ACHN (cell line): ENCODE measurements at regions not wholly inside any gene's neighbourhood (a gene's known extent, or its start where the extent isn't known, plus 50 kb on each side); places are given as distances from the start of the nearest gene placed in this dataset.

Experiments used
- DNase-seq: peaks from one replicate; pipeline ENCODE4 v3.0.0-alpha.2; 2015
- in situ Hi-C: cut with HindIII; loops from 2 replicates; pipeline ENCODE4 v1.10.0; 2017; ENCODE audit warnings: low sequenced_read_pairs, low pct_ligation_motif_present, low pct_unique_long_range_greater_than_20kb

DNA sequence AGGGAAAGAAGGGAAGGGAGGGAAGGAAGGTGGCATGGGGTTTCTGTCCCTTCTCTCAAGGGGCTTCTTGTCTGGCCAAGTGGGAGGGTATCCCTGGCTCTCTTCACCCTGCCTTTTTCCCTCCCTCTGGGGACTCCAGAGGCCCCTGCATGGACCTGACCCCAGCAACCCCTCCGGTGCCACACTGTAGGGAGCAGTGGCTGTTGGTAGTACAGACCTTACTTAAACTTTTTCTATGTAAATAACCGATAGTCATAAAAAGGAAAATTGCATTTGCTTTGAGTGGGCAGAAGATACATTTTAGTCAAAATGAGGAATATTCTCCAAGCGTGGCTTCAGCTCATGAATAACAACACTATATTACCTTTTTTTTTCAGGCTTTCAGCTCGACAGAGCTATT lies 1384.0 kb downstream of the BRD1 start:
- no peak for DNase-seq
- in situ Hi-C loops: no loop called here

DNA sequence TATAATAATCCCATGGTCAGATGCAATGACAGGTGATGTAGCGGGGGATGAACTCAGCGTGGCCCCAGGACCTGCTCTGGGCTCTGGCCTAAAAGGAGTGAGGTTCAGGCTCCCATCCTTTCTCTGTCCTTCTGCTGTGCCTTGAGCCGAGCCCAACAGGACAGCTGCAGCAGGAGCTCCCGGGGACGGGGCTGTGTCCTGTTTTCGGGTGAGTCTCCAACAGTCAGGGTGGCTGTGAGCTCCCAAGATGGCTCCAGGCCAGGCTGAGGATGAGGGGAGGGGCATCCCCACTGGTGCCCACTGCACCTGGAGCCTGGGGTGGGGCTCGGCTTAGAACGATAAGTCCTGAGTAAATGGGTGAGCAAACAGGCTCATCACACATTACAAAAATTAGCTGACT lies 1385.0 kb downstream of the BRD1 start:
- in situ Hi-C loops: no loop called here

DNA sequence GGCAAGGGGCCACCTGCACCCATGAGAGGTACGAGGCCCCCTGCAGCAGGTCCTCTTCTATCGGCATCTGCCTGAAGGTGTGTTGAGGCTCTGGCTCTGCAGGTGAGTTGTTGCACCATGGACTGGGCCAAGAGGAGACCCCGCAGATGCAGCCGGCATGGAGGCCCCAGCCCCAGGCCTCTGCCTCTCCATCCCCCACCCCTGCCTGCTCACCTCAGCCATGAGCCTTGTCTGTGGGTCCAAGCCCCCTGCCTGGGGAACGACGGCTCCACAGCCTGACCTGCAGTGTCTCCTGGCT lies 1386.2 kb downstream of the BRD1 start:
- DNase-seq: no peak
- in situ Hi-C loops: no loop called here

More for the DNA sequence above, 1385.0 kb downstream of the BRD1 start:
- DNase-seq: no peak

DNA sequence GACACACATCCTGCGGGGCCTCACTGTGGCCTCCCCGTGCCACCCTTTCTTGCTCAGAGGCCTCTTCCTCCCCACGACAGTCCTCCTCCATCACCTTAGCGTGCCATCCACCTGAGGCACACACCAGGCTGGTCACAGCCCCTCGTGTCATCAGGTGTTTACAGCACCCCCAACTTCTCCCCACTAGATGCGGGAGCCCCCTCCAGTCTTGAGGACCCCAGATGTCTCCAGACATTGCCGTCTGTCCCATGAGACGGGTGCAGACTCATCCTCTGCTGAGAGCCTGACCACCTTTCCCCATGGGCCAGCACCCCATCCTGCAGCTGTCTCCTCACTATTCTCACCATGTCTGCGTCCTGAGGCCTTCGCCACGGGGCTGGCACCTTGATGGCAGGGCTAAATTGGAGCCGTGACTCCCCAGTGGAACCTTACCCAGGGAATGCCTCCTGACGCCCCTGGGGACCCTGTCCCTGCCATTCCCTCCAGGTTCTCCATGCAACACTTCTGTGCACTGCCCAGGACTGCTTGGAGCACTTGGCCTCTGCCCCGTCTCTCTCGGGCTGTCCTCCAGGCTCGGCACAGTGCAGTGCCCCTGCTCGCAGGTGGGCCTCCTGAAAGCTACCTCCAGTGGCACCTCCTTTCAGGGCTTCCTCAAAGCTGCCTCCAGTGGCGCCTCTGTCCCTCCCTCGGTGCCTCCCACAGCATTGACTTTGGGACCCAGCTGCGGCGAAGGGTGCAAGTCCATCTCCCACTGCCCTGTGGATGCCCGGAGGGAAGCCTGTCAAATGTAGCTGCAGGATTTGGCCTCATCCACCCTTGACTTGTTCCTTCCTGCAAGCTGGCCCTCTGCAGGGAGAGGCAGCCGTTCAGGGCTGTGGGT lies 1386.8 kb downstream of the BRD1 start:
- in situ Hi-C loops: no loop called here

DNA sequence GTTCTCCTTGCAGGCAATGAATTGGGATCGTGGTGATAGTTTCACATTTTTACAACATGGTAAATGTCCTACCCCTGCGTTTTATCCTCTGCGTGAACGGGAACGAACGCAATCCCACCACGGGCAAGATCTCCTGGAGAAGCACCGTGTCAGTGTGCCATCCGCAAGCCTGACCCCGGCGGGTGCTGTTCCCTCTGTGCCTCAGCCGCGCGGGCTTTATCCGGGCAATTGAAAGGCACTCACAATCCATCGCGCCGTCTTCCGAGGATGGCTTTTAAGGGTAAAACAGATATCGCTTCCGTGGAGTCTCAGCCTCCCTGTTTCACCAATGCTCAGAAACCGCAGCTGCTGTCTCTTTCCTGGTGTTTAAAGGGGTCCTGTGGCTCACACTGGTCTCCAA lies 1387.5 kb downstream of the BRD1 start:
- no peak for DNase-seq
- in situ Hi-C loops: no loop called here

More for the DNA sequence above, 1386.8 kb downstream of the BRD1 start:
- no peak for DNase-seq

DNA sequence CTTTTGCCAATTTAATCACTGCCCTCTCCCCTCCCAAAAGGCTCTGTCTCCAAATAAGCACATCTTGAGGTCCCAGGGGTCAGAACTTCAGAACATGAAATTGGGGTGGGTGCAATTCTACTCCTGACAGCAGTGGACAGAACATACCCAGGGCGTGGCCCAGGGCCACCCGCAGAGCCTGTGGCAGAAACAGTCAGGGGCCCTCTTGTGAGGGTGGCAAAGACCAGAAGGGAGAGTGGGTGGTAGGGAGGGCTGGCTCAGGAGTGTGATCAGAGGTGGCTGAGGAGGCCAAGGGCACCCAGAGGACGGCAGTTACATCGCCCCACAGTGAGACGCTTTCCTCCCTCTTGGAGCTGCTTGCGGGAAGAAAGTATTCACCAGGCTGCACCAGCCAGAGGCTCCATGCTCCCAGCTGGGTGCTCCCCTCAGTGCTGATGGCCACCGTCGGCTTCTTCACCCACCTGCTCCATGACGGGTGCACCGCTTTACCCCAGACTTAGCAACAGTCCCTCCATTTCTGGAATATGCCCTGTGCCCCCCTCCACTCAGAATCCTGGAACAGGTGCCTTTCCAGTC lies 1388.0 kb downstream of the BRD1 start:
- in situ Hi-C loops: no loop called here
- DNase-seq: no peak

DNA sequence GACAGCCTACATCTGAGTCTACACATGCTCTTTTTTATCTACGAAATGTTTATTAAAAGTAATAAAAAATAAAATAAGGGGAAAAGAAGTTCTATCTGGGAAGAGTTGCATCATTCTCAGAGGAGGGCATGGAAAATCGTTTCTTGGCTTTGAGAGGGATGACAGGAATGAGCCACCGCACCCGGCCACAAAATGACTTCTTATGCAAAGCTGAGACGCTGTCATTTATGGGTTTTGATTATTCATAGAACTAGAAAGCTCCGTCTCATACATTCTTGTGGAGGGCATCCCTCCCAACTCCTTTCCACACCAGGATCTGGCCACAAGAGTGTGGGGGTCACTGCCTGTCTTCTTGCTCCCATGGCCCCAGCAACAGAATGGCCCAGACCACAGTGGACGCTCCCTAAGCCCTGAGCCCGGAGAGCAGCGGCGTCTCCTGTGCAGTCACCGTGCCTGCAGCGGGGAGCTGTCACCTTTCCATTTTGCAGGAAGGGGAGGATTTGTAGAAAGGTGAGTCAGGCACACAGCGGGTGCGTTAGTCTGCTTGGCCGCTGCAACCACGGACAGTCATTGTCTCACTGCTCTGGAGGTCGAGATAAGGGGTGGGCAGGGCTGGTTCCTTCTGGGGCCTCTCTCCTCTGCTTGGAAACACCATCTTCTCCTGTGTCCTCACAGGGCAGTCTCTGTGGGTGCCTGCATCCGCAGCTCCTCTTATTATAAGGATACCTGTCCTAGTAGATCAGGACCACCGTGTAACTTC lies 1388.7 kb downstream of the BRD1 start:
- no peak for DNase-seq
- in situ Hi-C loops: no loop called here

DNA sequence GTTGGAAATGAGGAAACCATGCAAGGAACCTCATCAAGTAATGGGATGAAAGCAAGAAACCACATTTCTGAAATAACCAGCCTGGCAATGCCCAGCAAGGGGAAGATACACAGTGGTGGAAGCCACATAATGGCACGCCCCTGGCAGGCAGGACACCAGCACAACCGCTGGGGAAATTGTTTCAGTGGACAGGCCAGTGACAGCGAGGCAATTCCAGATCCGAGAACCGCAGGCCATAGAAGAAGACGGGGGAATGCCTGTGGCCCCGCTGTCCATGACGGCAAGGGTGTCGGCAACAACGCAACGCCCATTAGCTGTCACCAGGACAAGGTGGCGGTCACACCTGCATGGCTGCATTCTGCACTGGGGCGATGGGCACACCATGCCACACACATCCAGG lies 1389.6 kb downstream of the BRD1 start:
- in situ Hi-C loops: no loop called here
- DNase-seq: no peak

DNA sequence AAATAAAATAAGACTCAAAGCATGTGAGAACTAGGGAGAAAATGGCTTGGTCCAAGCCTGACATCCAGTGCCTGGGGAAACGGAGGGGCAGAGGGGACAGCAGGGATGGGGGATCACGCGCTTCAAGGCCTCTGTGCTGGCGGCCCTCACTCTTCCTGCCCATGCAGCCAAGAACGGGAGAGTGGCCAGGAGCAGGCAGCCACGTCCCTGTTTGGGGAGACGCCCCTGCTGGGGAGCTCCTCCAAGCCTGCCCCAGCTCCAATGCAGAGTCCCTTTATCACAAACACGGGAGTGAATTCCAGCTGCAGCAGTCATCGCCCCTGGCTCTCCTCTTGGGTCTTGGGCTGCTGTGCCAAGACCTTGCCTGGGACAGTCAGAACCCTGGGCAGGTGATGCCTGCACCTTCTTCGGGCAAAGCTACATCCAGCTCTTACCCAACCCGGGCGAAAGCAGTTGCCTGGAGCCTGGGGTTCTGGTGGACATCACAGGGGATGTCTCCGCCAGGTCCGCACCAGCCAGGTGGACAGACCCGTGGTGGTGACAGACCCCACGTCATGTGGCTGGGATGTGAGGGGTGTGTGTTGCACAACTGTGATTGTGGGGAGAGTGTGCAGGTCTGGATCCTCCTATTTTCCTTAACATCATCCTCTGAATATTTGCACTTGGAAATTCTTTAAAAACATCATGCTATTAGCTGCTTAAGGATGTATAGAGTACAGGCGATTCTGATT lies 1391.3 kb downstream of the BRD1 start:
- no peak for DNase-seq
- in situ Hi-C loops: no loop called here

DNA sequence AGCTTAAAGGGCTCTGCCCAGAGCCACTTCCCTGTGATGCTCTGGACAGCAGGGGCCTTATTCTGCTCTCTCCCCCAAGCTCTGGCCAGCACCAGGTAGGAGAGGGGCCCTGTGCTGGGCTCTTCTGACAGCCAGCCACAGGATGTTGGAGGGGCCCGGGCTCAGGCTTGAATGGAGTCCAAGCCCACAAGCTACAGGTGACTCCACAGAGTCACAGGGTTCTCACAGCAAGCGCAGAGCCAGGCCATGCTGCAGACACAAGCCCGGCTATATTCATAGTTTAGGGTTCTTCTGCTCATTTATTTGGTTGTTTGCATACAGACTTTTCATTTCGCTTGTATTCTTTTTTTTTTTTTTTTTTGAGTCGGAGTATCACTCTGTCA lies 1392.8 kb downstream of the BRD1 start:
- in situ Hi-C loops: no loop called here
- no peak for DNase-seq

DNA sequence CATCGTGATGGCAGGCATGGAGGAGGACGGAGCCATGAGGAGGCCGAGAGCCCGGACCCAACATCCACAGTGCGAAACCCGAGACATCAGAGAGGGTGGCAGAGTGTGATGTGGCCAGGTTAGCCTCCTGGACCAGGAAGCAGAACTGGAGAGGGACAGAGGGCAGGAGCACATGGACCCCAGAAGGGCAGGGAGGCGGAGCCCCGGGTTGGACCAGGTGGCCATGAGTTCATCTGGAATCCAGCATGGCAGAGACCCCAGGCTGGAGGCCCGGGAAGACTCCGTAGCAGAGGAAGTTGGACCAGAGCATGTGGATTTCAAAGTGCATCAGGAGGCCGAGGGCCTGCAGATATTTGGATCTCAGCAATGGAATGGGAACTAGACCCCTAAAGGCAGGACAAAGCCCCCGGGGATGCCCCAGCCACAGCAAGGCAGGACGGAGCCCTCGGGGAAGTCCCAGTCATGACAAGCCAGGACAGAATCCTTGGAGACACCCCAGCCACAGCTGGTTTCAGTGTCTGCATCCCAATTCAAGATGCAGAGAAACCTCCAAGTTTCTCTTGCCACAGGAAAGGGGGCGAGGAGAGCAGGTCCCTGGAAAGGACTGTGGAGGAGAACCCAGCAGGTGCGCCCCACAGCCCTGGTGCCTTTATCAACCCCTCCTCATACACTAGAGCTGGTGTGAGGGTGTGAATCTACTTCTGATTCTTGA lies 1393.4 kb downstream of the BRD1 start:
- in situ Hi-C loops: no loop called here
- no peak for DNase-seq

DNA sequence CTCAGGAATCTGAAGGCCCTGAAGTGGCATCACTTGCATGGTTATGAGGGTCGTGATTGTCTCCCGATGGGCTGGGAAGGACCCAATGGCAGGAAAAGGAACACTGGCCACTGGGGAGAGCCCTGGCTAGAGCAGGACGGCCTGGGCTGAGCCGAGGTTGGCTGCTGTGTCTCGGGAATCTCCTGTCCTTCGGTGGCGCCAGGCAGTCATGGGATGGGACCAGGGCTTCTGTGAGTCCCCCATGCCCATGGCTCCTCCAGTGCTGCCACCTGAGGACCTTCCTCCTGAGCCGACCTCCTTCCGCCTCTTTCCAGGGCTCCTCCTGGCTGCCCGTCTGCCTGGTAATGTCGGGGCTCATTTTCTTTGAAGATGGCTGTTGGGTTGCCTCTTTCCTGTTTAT lies 1394.0 kb downstream of the BRD1 start:
- no peak for DNase-seq
- in situ Hi-C loops: no loop called here

DNA sequence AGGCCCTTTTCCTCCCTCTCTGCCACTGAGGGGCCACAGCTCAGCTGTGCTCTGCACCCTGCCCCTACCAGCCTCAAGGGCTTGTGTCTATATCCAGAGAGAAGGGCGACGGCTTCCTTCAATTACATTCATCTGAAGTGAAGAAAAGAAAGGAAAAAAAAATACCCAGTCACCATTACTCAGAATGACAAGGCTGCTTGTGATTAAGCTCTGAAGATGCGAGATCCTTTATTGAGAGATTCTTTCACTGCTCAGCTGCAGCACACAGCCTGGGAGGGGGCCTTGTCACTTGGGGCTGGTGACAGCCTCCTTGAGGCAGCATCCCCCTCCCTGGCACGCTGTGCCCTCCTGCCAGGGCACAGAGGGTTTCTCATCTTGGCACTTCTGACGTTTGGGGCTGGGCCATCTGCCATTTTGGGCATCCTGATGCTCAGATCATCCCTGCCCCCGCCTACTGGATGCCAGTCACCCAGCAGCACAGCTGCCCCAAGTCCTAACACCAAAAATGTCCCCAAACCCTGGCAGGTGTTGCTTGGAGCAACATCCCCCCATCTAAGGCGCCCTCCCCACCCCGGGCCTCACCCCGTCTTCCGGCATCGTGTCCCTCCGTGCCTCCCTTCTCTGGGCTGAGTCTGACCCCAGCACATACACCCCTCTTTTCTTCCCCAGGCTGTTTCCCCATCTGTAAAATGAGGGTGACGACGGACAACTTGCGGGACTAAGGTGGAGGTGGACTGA lies 1394.7 kb downstream of the BRD1 start:
- DNase-seq: no peak
- in situ Hi-C loops: no loop called here

DNA sequence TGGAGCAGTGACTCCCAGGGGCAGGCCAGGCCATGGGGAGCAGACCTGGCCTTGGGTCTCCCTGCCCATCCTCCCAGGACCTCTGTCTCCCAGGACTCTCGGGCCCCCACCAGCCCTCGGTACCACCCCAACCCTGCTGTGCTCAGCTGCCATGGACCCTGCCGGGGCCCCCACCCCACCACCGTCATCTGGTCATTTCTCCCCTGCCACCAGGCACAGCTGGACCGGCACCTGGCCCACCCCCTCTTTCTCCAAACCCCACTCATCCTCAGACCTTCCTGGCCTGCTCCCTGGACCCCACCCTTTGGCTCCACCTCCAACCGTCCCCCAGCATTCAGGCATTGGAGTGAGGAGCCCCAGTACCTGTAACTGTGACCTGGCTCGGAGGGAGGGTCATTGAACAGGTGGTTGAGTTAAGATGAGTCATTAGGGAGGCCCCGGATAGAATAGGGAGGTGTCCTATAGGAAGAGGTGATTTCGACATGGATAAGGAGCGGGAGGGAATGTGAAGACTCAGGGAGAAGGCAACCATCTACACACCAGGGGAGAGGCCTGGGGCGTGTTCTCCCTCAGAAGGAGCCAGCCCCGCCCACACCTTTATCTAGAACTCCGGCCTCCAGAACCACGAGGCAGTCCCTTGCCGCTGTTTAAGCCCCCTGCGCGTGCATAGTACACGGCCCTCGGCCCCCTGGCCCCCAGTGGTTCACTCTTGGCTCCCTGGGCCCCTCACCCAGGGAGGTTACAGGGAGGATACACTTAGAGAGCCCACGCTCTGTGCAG lies 1395.9 kb downstream of the BRD1 start:
- no peak for DNase-seq
- in situ Hi-C loops: no loop called here

DNA sequence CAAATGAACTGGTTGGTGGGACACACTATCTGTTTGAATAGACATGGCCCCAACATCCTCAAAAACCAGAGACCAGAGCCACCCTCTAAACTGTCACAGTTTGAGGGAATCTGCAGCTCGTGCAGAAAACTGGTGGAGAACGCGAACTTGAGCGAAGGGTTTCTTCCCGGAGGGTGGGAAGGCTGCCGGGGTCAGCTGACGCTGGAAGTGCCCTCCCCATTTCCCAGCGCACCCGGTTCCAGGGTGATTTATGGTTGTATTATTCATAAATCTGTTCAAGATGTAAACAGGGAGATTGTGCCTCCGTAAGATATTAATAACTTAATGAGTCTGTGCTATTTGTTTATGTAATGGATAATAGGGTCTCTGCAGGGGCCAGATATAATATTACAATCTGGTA lies 1396.7 kb downstream of the BRD1 start:
- in situ Hi-C loops: no loop called here
- no peak for DNase-seq

DNA sequence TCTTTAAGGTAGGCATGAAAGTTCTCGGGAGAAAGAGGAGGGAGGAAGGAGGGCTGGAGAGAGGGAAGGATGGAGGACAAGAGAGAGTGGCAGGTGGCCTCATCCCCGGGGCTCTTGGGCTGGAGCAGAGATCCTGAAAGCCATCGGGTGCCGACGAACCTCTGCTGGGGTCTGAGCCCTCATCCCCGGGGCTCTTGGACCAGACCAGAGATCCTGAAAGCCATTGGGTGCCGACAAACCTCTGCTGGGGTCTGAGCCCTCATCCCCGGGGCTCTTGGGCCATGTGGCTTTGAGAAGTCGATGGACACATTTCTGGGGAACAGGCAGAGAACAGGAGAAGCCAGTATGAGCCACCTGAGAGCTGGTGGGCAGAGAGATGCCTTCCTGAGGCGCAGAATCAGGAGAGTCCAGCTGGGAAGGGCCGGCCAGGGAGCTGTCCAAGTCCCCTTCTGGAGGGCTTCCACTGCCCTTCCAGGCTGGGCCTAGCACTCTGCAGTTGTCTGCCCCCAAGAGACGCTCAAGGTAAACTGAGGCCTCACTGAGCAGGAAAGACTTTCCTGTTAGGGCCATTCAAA lies 1398.1 kb downstream of the BRD1 start:
- DNase-seq: no peak
- in situ Hi-C loops: no loop called here
